Endothelial cell of umbilical vein (primary cell): ENCODE measurements at regions not wholly inside any gene's neighbourhood (a gene's known extent, or its start where the extent isn't known, plus 50 kb on each side); places are given as distances from the start of the nearest gene placed in this dataset.

ENCODE experiments used
- BruUV-seq: library from RNA; stranded (reverse); fragments of 400-500 nt; replicated peaks from 2 replicates; lab custom pipeline; 2021; lab: Mats Ljungman, UMichigan
- CTCF ChIA-PET: fragments of 300-600, 350-600 bp; sonication (Branson Sonifier 250); formaldehyde crosslinking; loops from one replicate; lab custom pipeline; 2021; ENCODE audit warnings: antibody characterized with exemption, inconsistent platforms; lab: Charles Lee
- POLR2A ChIA-PET: fragments of 300-600, 350-600 bp; sonication (Branson Sonifier 250); formaldehyde crosslinking; loops from one replicate; lab custom pipeline; 2021; ENCODE audit warnings: antibody characterized with exemption, inconsistent platforms; lab: Charles Lee
- DNase-seq: peaks from one replicate; pipeline ENCODE4 v3.0.0-alpha.2; 2011; ENCODE audit warnings: low read depth, low spot score
- FAIRE-seq: peaks from 2 replicates; lab custom pipeline; 2011; peaks lifted over from hg19 to GRCh38; lab: Jason Lieb, UNC
- H2AFZ ChIP-seq: 2 replicates; pipeline ENCODE4 v1.6.0; 2012; ENCODE audit warnings: low read depth, low read length, control low read depth, inconsistent platforms
- H3K27ac ChIP-seq: 2 replicates; pipeline ENCODE4 v1.5.1; 2011; ENCODE audit warnings: low read depth, mild to moderate bottlenecking, control low read depth, low read length, moderate library complexity; ENCODE audit not compliant: insufficient read depth
- H3K27me3 ChIP-seq, 2 experiments: 2 replicates each; pipeline versions ENCODE4 v1.6.0 to v1.6.1; 2011; ENCODE audit warnings: low read length in 2 of 2, mixed read lengths in 1 of 2; ENCODE audit not compliant: control insufficient read depth in 2 of 2, insufficient read depth in 2 of 2
- H3K36me3 ChIP-seq, 2 experiments: 2 replicates in 1 of 2; 3 replicates in 1 of 2; pipeline ENCODE4 v1.5.1; 2011; ENCODE audit warnings: low read length in 2 of 2, mild to moderate bottlenecking in 1 of 2, moderate library complexity in 1 of 2; ENCODE audit not compliant: control insufficient read depth in 2 of 2, insufficient read depth in 2 of 2; ENCODE audit errors: extremely low read depth in 1 of 2
- H3K4me1 ChIP-seq: 3 replicates; pipeline ENCODE4 v1.5.1; 2011; ENCODE audit warnings: mild to moderate bottlenecking, low read length; ENCODE audit not compliant: control insufficient read depth, insufficient read depth; ENCODE audit errors: extremely low read depth
- H3K4me2 ChIP-seq: 2 replicates; pipeline ENCODE4 v1.6.1; 2011; ENCODE audit warnings: low read length, control low read depth, mixed read lengths; ENCODE audit not compliant: insufficient read depth
- H3K4me3 ChIP-seq, 3 experiments: fragments of 200-600 bp in 1 of 3; sonication (generic), shearing (Covaris generic) in 1 of 3; replicated peaks in 1 of 3; 2 replicates each; pipeline ENCODE4 v1.5.1; 2011 to 2016; ENCODE audit warnings: control low read depth in 3 of 3, low read length in 3 of 3, mild to moderate bottlenecking in 2 of 3, inconsistent platforms in 1 of 3, low read depth in 1 of 3, moderate library complexity in 1 of 3; ENCODE audit not compliant: insufficient read depth in 1 of 3
- H3K79me2 ChIP-seq: 2 replicates; pipeline ENCODE4 v1.6.0; 2012; ENCODE audit warnings: low read length, inconsistent platforms; ENCODE audit not compliant: control insufficient read depth, insufficient read depth
- H3K9ac ChIP-seq: replicated peaks from 2 replicates; pipeline ENCODE3; 2011; ENCODE audit warnings: low read length, control low read depth; ENCODE audit not compliant: insufficient read depth; ENCODE audit errors: extremely low read depth
- H3K9me1 ChIP-seq: replicated peaks from 3 replicates; pipeline ENCODE4 v1.6.0; 2011; ENCODE audit warnings: mild to moderate bottlenecking, low read length; ENCODE audit not compliant: control insufficient read depth, insufficient read depth; ENCODE audit errors: extremely low read depth
- H3K9me3 ChIP-seq: replicated peaks from 2 replicates; pipeline ENCODE4 v1.5.1; 2012; ENCODE audit warnings: low read length, inconsistent platforms; ENCODE audit not compliant: control insufficient read depth, insufficient read depth
- H4K20me1 ChIP-seq: replicated peaks from 2 replicates; pipeline ENCODE3; 2011; ENCODE audit warnings: mild to moderate bottlenecking, low read length; ENCODE audit not compliant: control insufficient read depth, insufficient read depth; ENCODE audit errors: extremely low read depth
- EZH2 ChIP-seq: IDR thresholded peaks from 2 replicates; pipeline ENCODE4 v1.6.1; 2012; ENCODE audit warnings: borderline replicate concordance, low read depth, mild to moderate bottlenecking, moderate library complexity, low read length, inconsistent platforms; ENCODE audit not compliant: severe bottlenecking
- FOS ChIP-seq: IDR thresholded peaks from 2 replicates; pipeline ENCODE4 v1.6.1; 2011; ENCODE audit warnings: mild to moderate bottlenecking, low read length, moderate library complexity, borderline replicate concordance; ENCODE audit not compliant: insufficient read depth
- GATA2 ChIP-seq: IDR thresholded peaks from 2 replicates; pipeline ENCODE4 v1.7.0; 2011; ENCODE audit warnings: low read depth, mild to moderate bottlenecking, moderate library complexity, mixed read lengths, low read length; ENCODE audit not compliant: insufficient read length, insufficient read depth
- JUN ChIP-seq: IDR thresholded peaks from 2 replicates; pipeline ENCODE4 v1.6.1; 2011; ENCODE audit warnings: borderline replicate concordance, low read depth; ENCODE audit not compliant: insufficient read length, insufficient read depth
- MAX ChIP-seq: IDR thresholded peaks from 2 replicates; pipeline ENCODE4 v1.6.1; 2011; ENCODE audit not compliant: insufficient read depth, insufficient read length
- MYC ChIP-seq: IDR thresholded peaks from one replicate; pipeline ENCODE4 v1.6.1; 2011; ENCODE audit warnings: mild to moderate bottlenecking, low read depth, low read length
- POLR2A ChIP-seq: IDR thresholded peaks from 2 replicates; pipeline ENCODE4 v1.6.1; 2012; ENCODE audit warnings: low read depth, mild to moderate bottlenecking, control low read depth, low read length
- POLR2AphosphoS5 ChIP-seq: IDR thresholded peaks from 2 replicates; pipeline ENCODE4 v1.6.1; 2012; ENCODE audit warnings: low read depth, mild to moderate bottlenecking, control low read depth, low read length, moderate library complexity; ENCODE audit not compliant: insufficient read depth
- dilution Hi-C: fragments of 300-500 bp; cut with MboI; formaldehyde crosslinking; loops from one replicate; pipeline ENCODE4 v1.15.0; 2019; ENCODE audit warnings: low sequenced_read_pairs; ENCODE audit not compliant: extremely low pct_ligation_motif_present
- intact Hi-C: fragments of 100-400 bp; cut with micrococcal nuclease; formaldehyde crosslinking; loops from one replicate; pipeline ENCODE4 v1.10.0; 2022
- TF ChIP-seq, protein P1 (sequence below), 2 donors: IDR thresholded peaks; 1 replicate in 1 of 2; 2 replicates in 1 of 2; pipeline ENCODE4 v1.5.1; 2011; ENCODE audit warnings: low read length in 2 of 2, mild to moderate bottlenecking in 2 of 2, moderate library complexity in 2 of 2, control low read depth in 1 of 2, inconsistent platforms in 1 of 2, low read depth in 1 of 2; ENCODE audit not compliant: insufficient read depth in 1 of 2; ENCODE audit errors: extremely low read depth in 1 of 2

GRCh38 chr6:167557675-167558074 is 232.8 kb downstream of the TTLL2 start:
- Histone ChIP-seq H3K9me3 (no peaks in the 10 kb centered on the region), H3K79me2 (no peaks in the 10 kb centered on the region), H3K27me3 (no peaks in the 10 kb centered on the region), H3K4me2 (no peak overlapping the region), H3K36me3 (no peaks in the 10 kb centered on the region), H3K27ac (no peak overlapping the region), H3K4me1 (no peaks in the 10 kb centered on the region), H2AFZ (no peak overlapping the region), H3K4me3 (no peak overlapping the region), H3K9me1 (no peaks in the 10 kb centered on the region), H4K20me1 (no peaks in the 10 kb centered on the region), H3K9ac (no peak overlapping the region)
- FAIRE-seq (no peak), DNase-seq (no peak)
- ChIA-PET POLR2A (no interaction called here), CTCF (no interaction called here)
- intact Hi-C loops: no loop called here
- BruUV-seq: no TSS peak
- dilution Hi-C loops: no loop called here
- TF ChIP-seq EZH2 (no peak), MYC (no peak), POLR2A (no peak), FOS (no peak)

DNA sequence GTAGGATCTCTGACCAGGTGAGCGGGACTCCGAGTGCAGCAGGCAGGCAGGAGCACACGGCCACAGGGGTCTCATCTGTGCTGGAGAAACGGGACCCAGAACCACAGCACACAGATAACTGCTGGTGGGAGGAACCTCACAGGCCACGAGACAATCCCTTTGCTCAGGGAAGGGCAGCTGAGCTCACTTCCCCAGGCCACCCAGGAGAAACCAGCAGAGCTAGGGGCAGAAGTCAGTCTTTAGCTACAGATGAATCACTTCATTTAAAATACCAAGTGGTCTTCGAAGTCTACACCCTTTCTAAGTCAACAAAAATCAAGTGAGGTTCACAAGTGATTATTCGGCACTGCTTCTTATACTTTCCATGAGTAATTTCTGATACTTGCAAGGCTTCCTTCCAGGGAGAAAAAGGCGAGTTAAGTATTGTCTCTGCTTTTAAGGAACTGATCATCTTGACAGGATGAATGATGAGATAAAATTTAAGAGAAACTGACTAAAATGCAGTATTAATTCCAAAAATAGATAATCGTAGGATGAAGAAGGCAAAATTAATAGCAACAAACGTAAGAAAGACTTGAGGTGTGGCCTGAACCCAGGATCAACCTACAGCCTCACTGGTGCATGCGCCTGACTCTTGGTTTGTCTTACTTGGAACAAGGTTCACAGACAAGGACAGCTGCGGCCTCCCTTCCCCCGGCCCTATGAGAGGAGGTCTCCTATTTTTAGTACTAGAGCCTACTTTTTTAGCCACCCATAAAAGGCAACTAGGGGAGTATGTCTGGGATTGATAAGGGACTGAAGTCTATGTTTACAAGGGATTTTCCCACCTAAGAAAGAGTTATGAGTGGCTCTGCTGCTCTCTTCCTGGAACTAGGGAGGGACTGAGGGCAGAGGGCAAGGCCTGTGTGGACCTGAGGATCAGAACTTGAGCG is 233.6 kb downstream of the TTLL2 start:
- dilution Hi-C loops (no loop called here), intact Hi-C loops (no loop called here)
- H3K79me2 ChIP-seq: no peaks in the 10 kb centered on the region
- no peaks in the 10 kb centered on the region for H3K9me1 ChIP-seq
- H3K36me3 ChIP-seq: no peaks in the 10 kb centered on the region
- FAIRE-seq (no peak), DNase-seq (no peak)
- no peak overlapping the region for H3K27ac ChIP-seq
- no peaks in the 10 kb centered on the region for H4K20me1 ChIP-seq
- CTCF ChIA-PET: no interaction called here
- no TSS peak for BruUV-seq
- no peak for TF ChIP-seq MAX
- no peak for TF ChIP-seq POLR2AphosphoS5
- no peak for TF ChIP-seq MYC
- TF ChIP-seq GATA2: no peak
- no peak for TF ChIP-seq JUN
- no peak for TF ChIP-seq FOS
- no peak for TF ChIP-seq POLR2A
- TF ChIP-seq, protein P1, sequence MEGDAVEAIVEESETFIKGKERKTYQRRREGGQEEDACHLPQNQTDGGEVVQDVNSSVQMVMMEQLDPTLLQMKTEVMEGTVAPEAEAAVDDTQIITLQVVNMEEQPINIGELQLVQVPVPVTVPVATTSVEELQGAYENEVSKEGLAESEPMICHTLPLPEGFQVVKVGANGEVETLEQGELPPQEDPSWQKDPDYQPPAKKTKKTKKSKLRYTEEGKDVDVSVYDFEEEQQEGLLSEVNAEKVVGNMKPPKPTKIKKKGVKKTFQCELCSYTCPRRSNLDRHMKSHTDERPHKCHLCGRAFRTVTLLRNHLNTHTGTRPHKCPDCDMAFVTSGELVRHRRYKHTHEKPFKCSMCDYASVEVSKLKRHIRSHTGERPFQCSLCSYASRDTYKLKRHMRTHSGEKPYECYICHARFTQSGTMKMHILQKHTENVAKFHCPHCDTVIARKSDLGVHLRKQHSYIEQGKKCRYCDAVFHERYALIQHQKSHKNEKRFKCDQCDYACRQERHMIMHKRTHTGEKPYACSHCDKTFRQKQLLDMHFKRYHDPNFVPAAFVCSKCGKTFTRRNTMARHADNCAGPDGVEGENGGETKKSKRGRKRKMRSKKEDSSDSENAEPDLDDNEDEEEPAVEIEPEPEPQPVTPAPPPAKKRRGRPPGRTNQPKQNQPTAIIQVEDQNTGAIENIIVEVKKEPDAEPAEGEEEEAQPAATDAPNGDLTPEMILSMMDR (IDR thresholded peaks at IDR 0.05; ENCODE audit: extremely low read depth in 1 of 2, insufficient read depth in 1 of 2, low read depth in 1 of 2, low read length in 2 of 2): no peak
- no peak for TF ChIP-seq EZH2
- H3K4me3 ChIP-seq: no peak overlapping the region
- H2AFZ ChIP-seq: no peak overlapping the region
- no peak overlapping the region for H3K9ac ChIP-seq
- POLR2A ChIA-PET: no interaction called here
- H3K27me3 ChIP-seq: no peaks in the 10 kb centered on the region
- no peaks in the 10 kb centered on the region for H3K9me3 ChIP-seq
- H3K4me1 ChIP-seq: no peaks in the 10 kb centered on the region
- H3K4me2 ChIP-seq: no peak overlapping the region
